OCI-LY7 (cell line): ENCODE measurements at regions not wholly inside any gene's neighbourhood (a gene's known extent, or its start where the extent isn't known, plus 50 kb on each side); places are given as distances from the start of the nearest gene placed in this dataset.

ENCODE experiments used
- BruUV-seq: library from RNA; stranded (reverse); fragments of 400-500 nt; replicated peaks from 2 replicates; lab custom pipeline; 2021; lab: Mats Ljungman, UMichigan
- CTCF ChIA-PET: fragments of 300-600 bp; sonication (Branson Sonifier 250); formaldehyde crosslinking; loops from one replicate; lab custom pipeline; 2022; ENCODE audit warnings: antibody characterized with exemption; ENCODE audit not compliant: unreplicated experiment; lab: Charles Lee
- POLR2A ChIA-PET: fragments of 300-600 bp; sonication (Branson Sonifier 250); formaldehyde crosslinking; loops from one replicate; lab custom pipeline; 2022; ENCODE audit warnings: antibody characterized with exemption; lab: Charles Lee
- DNase-seq: peaks from one replicate; pipeline ENCODE4 v3.0.0-alpha.2; 2015; ENCODE audit warnings: low spot score
- H2AFZ ChIP-seq: fragments of 200-600 bp; sonication (generic), shearing (Covaris generic); 2 replicates; pipeline ENCODE4 v1.6.1; 2014; ENCODE audit warnings: mild to moderate bottlenecking, antibody characterized with exemption, low read length, moderate library complexity
- H3K27ac ChIP-seq: fragments of 200-600 bp; sonication (generic); 2 replicates; pipeline ENCODE4 v1.5.1; 2014; ENCODE audit warnings: mixed run types, low read depth, mild to moderate bottlenecking, moderate library complexity, low read length, inconsistent platforms; ENCODE audit not compliant: poor library complexity, severe bottlenecking
- H3K36me3 ChIP-seq: fragments of 200-600 bp; sonication (generic); 2 replicates; pipeline ENCODE4 v1.6.1; 2014; ENCODE audit warnings: mild to moderate bottlenecking, antibody characterized with exemption, low read length, moderate library complexity, mixed read lengths; ENCODE audit not compliant: insufficient read depth
- H3K4me1 ChIP-seq: fragments of 200-600 bp; sonication (generic); 2 replicates; pipeline ENCODE4 v1.5.1; 2014; ENCODE audit warnings: mild to moderate bottlenecking, low read length; ENCODE audit not compliant: insufficient read depth, poor library complexity, severe bottlenecking
- H3K4me2 ChIP-seq: fragments of 200-600 bp; sonication (generic); 2 replicates; pipeline ENCODE4 v1.6.1; 2014; ENCODE audit warnings: mild to moderate bottlenecking, low read length
- H3K4me3 ChIP-seq: fragments of 200-600 bp; sonication (generic); 2 replicates; pipeline ENCODE4 v1.5.1; 2014; ENCODE audit warnings: mild to moderate bottlenecking, low read depth, low read length; ENCODE audit not compliant: poor library complexity, severe bottlenecking
- H3K79me2 ChIP-seq: fragments of 200-600 bp; sonication (generic); 2 replicates; pipeline ENCODE4 v1.6.1; 2016; ENCODE audit warnings: low read depth, mild to moderate bottlenecking, low read length, moderate library complexity, mixed read lengths; ENCODE audit not compliant: insufficient read depth
- H3K9me2 ChIP-seq: fragments of 200-600 bp; sonication (generic); 2 replicates; pipeline ENCODE4 v1.6.1; 2016; ENCODE audit warnings: mild to moderate bottlenecking, low read length, mixed read lengths; ENCODE audit not compliant: insufficient read depth
- H3K9me3 ChIP-seq: fragments of 200-600 bp; sonication (generic); 2 replicates; pipeline ENCODE4 v1.6.1; 2014; ENCODE audit warnings: mild to moderate bottlenecking, mixed run types, low read length, mixed read lengths
- H4K20me1 ChIP-seq: fragments of 200-600 bp; sonication (generic); 2 replicates; pipeline ENCODE4 v1.6.1; 2014; ENCODE audit warnings: mild to moderate bottlenecking, antibody characterized with exemption, low read length, moderate library complexity, mixed read lengths; ENCODE audit not compliant: insufficient read depth
- EZH2phosphoT487 ChIP-seq: fragments of 200-600 bp; sonication (generic); IDR thresholded peaks from 2 replicates; pipeline ENCODE4 v1.6.1; 2018; ENCODE audit warnings: low read depth, borderline replicate concordance, mild to moderate bottlenecking, mixed run types, antibody characterized with exemption, low read length, moderate library complexity, mixed read lengths
- intact Hi-C: fragments of 100-400 bp; cut with micrococcal nuclease; formaldehyde crosslinking; loops from one replicate; pipeline ENCODE4 v1.10.0; 2022; ENCODE audit not compliant: unreplicated experiment
- TF ChIP-seq, protein P1 (sequence below): fragments of 200-600 bp; sonication (generic); conservative IDR thresholded peaks from 2 replicates; pipeline ENCODE4 v1.5.1; 2014; ENCODE audit warnings: mild to moderate bottlenecking, antibody characterized with exemption, low read length, moderate library complexity, mixed read lengths

DNA sequence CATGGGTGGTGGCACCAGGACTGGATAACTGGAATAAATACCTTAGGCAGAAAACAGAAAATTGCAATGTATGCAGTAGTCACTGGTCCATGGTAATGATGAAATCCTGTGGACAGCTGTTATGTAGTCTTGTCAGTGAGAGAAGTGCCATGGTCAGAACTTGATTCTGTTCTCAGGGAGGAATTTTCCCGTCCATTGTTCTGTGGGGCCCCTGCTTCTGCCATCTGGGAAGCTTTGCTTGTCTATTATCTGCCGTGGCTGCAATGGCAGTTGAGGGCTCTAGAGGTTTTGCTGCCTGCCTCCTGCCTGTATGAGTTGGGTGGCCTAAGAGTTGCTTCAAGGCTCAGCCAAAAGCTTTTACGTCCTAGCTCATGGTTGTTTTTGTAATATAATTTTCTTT is 126.8 kb upstream of the SLC35B3 start:
- no peaks in the 10 kb centered on the region; the same call in 1 of the 2 replicates for H3K9me3 ChIP-seq
- BruUV-seq, result no TSS peak
- H3K4me2 ChIP-seq, result no peak overlapping the region
- intact Hi-C loops, result no loop called here
- no peak overlapping the region for H3K4me3 ChIP-seq
- no peak for DNase-seq
- H3K79me2 ChIP-seq, result no peaks in the 10 kb centered on the region
- CTCF ChIA-PET, result no interaction called here
- no peaks in the 10 kb centered on the region for H3K4me1 ChIP-seq
- TF ChIP-seq, protein P1, sequence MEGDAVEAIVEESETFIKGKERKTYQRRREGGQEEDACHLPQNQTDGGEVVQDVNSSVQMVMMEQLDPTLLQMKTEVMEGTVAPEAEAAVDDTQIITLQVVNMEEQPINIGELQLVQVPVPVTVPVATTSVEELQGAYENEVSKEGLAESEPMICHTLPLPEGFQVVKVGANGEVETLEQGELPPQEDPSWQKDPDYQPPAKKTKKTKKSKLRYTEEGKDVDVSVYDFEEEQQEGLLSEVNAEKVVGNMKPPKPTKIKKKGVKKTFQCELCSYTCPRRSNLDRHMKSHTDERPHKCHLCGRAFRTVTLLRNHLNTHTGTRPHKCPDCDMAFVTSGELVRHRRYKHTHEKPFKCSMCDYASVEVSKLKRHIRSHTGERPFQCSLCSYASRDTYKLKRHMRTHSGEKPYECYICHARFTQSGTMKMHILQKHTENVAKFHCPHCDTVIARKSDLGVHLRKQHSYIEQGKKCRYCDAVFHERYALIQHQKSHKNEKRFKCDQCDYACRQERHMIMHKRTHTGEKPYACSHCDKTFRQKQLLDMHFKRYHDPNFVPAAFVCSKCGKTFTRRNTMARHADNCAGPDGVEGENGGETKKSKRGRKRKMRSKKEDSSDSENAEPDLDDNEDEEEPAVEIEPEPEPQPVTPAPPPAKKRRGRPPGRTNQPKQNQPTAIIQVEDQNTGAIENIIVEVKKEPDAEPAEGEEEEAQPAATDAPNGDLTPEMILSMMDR, result no peak
- no peak for TF ChIP-seq EZH2phosphoT487
- POLR2A ChIA-PET, result interaction anchor here (1.7 kb wide), 1 partner anchor 17 kb away, joined by 3 read pairs; no protein-coding TSS in a partner anchor
- H3K9me2 ChIP-seq, result no peaks in the 10 kb centered on the region
- no peak overlapping the region for H3K27ac ChIP-seq
- no peaks in the 10 kb centered on the region for H3K36me3 ChIP-seq
- H4K20me1 ChIP-seq, result no peaks in the 10 kb centered on the region
- no peak overlapping the region for H2AFZ ChIP-seq

DNA sequence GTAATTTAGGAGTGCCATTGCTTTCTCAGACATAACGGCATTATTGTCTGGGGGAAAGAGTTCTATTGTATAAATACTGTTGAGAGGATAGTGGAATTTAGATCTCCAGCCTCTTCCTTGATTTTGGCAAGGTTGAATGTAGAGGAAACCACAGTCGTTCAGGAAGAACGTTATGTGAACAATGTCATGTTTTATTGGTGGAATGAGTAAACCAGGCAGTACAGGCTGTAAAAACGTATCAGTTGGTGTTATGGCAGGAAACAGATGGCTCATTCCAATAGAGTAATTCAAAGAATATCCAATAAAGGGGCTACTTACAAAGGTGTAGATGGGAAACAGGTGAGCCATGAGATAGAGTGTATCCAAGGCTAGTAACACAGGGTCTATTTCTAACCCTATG is 123.6 kb upstream of the SLC35B3 start:
- BruUV-seq, result no TSS peak
- Histone ChIP-seq H3K79me2 (no peaks in the 10 kb centered on the region), H3K4me2 (no peak overlapping the region), H3K9me3 (no peaks in the 10 kb centered on the region; the same call in 1 of the 2 replicates), H4K20me1 (no peaks in the 10 kb centered on the region), H3K36me3 (no peaks in the 10 kb centered on the region), H3K9me2 (no peaks in the 10 kb centered on the region), H2AFZ (no peak overlapping the region), H3K4me3 (no peak overlapping the region), H3K27ac (no peak overlapping the region), H3K4me1 (no peaks in the 10 kb centered on the region)
- intact Hi-C loops, result no loop called here
- ChIA-PET CTCF (no interaction called here), POLR2A (no interaction called here)
- no peak for DNase-seq
- TF ChIP-seq, protein P1, result no peak

DNA sequence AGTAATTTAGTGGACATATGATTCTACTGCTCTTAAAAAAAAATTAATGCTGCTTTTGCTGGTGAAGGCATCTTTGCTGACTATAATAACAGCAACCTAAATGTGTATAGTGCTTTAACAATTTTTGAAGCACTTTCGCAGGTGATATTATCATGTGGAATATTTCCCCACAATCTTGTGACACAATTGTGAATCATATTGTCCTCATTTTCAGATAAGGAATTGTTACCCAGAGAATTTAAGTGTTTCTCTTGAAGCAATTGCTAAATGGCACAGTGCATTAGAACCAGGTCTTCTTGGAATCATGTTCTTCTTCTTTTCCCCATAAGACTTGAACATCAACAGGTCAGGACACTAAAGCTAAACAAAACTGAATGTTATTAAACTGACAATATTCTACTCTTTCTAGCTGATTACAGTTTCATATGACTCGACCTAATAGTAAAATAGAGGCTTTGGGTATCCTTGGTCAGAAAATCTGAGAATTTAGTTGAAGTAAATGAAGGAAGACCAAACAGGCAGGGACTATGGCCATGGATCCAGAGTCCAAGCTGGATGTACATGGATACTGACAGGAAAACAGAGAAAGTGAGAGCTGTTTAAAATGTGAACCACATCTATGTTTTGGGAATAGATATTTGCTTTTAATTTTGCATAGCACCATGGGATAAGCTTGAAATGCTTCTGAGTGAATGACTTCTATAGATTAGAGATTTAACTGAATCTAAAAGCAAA is 121.8 kb upstream of the SLC35B3 start:
- no peak overlapping the region for H3K4me3 ChIP-seq
- no peak overlapping the region for H3K4me2 ChIP-seq
- no peaks in the 10 kb centered on the region for H3K9me2 ChIP-seq
- CTCF ChIA-PET, result no interaction called here
- H3K79me2 ChIP-seq, result no peaks in the 10 kb centered on the region
- H4K20me1 ChIP-seq, result no peaks in the 10 kb centered on the region
- H3K36me3 ChIP-seq, result no peaks in the 10 kb centered on the region
- no peak overlapping the region for H3K27ac ChIP-seq
- H2AFZ ChIP-seq, result no peak overlapping the region
- intact Hi-C loops, result no loop called here
- no peaks in the 10 kb centered on the region; the same call in 1 of the 2 replicates for H3K9me3 ChIP-seq
- DNase-seq, result no peak
- POLR2A ChIA-PET, result no interaction called here
- no TSS peak for BruUV-seq
- no peaks in the 10 kb centered on the region for H3K4me1 ChIP-seq
- TF ChIP-seq, protein P1, result no peak
- no peak for TF ChIP-seq EZH2phosphoT487
